GM19035 (cell line): ENCODE measurements at regions not wholly inside any gene's neighbourhood (a gene's known extent, or its start where the extent isn't known, plus 50 kb on each side); places are given as distances from the start of the nearest gene placed in this dataset.

Experiments used
- ATAC-seq: cut with Tn5 transposase; IDR thresholded peaks from one replicate; pipeline ENCODE4 v1.9.1; 2021; ENCODE audit not compliant: unreplicated experiment

- ATAC-seq = no peak
Measured at GRCh38 chr14:29030970-29031369, 264.4 kb downstream of the FOXG1 start.

- ATAC-seq = no peak
Measured at GRCh38 chr14:29035134-29035533, 268.5 kb downstream of the FOXG1 start.

- no peak for ATAC-seq
Measured at GRCh38 chr14:29037411-29037810, 270.8 kb downstream of the FOXG1 start.

GRCh38 chr14:29039171-29039570 lies 272.6 kb downstream of the FOXG1 start:
- no peak for ATAC-seq

- no peak for ATAC-seq
Measured at GRCh38 chr14:29042551-29042950, 276.0 kb downstream of the FOXG1 start.

- no peak for ATAC-seq
Measured at GRCh38 chr14:29043737-29044136, 277.1 kb downstream of the FOXG1 start.

GRCh38 chr14:29045237-29045636 lies 278.6 kb downstream of the FOXG1 start:
- no peak for ATAC-seq

GRCh38 chr14:29054119-29054518 lies 287.5 kb downstream of the FOXG1 start:
- ATAC-seq = no peak

GRCh38 chr14:29056041-29056566 lies 289.5 kb downstream of the FOXG1 start:
- no peak for ATAC-seq

GRCh38 chr14:29061702-29062101 lies 295.1 kb downstream of the FOXG1 start:
- ATAC-seq = no peak

- no peak for ATAC-seq
Measured at GRCh38 chr14:29062466-29062865, 295.9 kb downstream of the FOXG1 start.

- ATAC-seq = no peak
Measured at GRCh38 chr14:29062976-29063375, 296.4 kb downstream of the FOXG1 start.

- ATAC-seq = no peak
Measured at GRCh38 chr14:29064305-29064900, 297.8 kb downstream of the FOXG1 start.

- no peak for ATAC-seq
Measured at GRCh38 chr14:29069228-29069627, 302.6 kb downstream of the FOXG1 start.

- ATAC-seq = no peak
Measured at GRCh38 chr14:29075761-29076160, 309.2 kb downstream of the FOXG1 start.

GRCh38 chr14:29077916-29078315 lies 311.3 kb downstream of the FOXG1 start:
- no peak for ATAC-seq

- ATAC-seq = no peak
Measured at GRCh38 chr14:29078810-29079522, 312.4 kb downstream of the FOXG1 start.

GRCh38 chr14:29085546-29085945 lies 319.0 kb downstream of the FOXG1 start:
- no peak for ATAC-seq

GRCh38 chr14:29089849-29090248 lies 323.3 kb downstream of the FOXG1 start:
- ATAC-seq = no peak

GRCh38 chr14:29092121-29092520 lies 325.5 kb downstream of the FOXG1 start:
- no peak for ATAC-seq

- ATAC-seq = no peak
Measured at GRCh38 chr14:29097476-29097875, 330.9 kb downstream of the FOXG1 start.

- no peak for ATAC-seq
Measured at GRCh38 chr14:29098656-29099055, 332.1 kb downstream of the FOXG1 start.

- ATAC-seq = no peak
Measured at GRCh38 chr14:29102266-29102665, 335.7 kb downstream of the FOXG1 start.
